ENCODE measurements at regions not wholly inside any gene's neighbourhood (a gene's known extent, or its start where the extent isn't known, plus 50 kb on each side); places are given as distances from the start of the nearest gene placed in this dataset.
"Not testable (repeated sequence)": the region's sequence is repeated elsewhere in the genome, so short reads cannot be mapped to it uniquely, and the experiment has no call there.

GRCh38 chr7:66413379-66414114 is 208.4 kb downstream of the TPST1 start:
- in situ Hi-C loops (cut with HindIII; ENCODE audit: low pct_unique_long_range_greater_than_20kb, low sequenced_read_pairs) = no loop called here
- peak; percentile 92 to 94 for DNase-seq (ENCODE audit: low read depth in 1 of 2, low spot score in 1 of 2)
- TF ChIP-seq JUND (IDR thresholded peaks at IDR 0.05; ENCODE audit: low read depth) = no peak

DNA sequence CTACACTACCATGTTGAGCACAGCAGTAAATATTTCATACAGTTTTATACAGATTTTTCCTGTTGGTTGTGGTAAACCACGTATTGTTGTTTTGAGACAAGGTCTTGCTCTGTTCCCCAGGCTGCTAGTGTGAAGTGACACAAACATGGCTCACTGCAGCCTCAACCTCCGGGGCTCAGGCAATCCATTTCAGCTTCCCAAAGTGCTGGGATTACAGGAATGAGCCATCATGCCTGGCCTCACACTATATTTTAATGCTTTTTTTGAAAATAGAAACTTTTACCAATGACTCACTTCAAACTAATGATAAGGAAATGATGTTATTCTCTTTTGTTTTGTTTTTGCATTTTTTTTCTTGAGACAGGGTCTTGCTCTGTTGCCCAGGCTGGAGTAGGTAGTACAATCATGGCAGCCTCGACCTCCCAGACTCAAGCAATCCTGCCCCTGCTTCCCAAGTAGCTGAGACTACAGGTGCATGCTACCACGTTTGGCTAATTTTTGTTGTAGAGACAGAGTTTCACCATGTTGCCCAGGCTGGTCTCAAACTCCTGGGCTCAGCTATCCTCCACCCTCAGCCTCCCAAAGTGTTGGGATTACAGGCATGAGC is 210.6 kb downstream of the TPST1 start:
- no peak for TF ChIP-seq JUND (IDR thresholded peaks at IDR 0.05; ENCODE audit: low read depth)
- in situ Hi-C loops (cut with HindIII; ENCODE audit: low pct_unique_long_range_greater_than_20kb, low sequenced_read_pairs) = no loop called here
- no peak for DNase-seq (ENCODE audit: low read depth in 1 of 2, low spot score in 1 of 2)

GRCh38 chr7:66418537-66418936 is 210.1 kb upstream of the KCTD7 start:
- no peak for TF ChIP-seq JUND (IDR thresholded peaks at IDR 0.05; ENCODE audit: low read depth)
- in situ Hi-C loops (cut with HindIII; ENCODE audit: low pct_unique_long_range_greater_than_20kb, low sequenced_read_pairs) = no loop called here

GRCh38 chr7:66419210-66419609 is 209.5 kb upstream of the KCTD7 start:
- no peak for TF ChIP-seq JUND (IDR thresholded peaks at IDR 0.05; ENCODE audit: low read depth)
- no peak for DNase-seq (ENCODE audit: low read depth in 1 of 2, low spot score in 1 of 2)
- in situ Hi-C loops (cut with HindIII; ENCODE audit: low pct_unique_long_range_greater_than_20kb, low sequenced_read_pairs) = no loop called here

More at GRCh38 chr7:66418537-66418936, 210.1 kb upstream of the KCTD7 start:
- no peak for DNase-seq (ENCODE audit: low read depth in 1 of 2, low spot score in 1 of 2)

GRCh38 chr7:66421830-66422475 is 206.7 kb upstream of the KCTD7 start:
- no peak for TF ChIP-seq JUND (IDR thresholded peaks at IDR 0.05; ENCODE audit: low read depth)
- in situ Hi-C loops (cut with HindIII; ENCODE audit: low pct_unique_long_range_greater_than_20kb, low sequenced_read_pairs) = no loop called here
- no peak for DNase-seq (ENCODE audit: low read depth in 1 of 2, low spot score in 1 of 2)

DNA sequence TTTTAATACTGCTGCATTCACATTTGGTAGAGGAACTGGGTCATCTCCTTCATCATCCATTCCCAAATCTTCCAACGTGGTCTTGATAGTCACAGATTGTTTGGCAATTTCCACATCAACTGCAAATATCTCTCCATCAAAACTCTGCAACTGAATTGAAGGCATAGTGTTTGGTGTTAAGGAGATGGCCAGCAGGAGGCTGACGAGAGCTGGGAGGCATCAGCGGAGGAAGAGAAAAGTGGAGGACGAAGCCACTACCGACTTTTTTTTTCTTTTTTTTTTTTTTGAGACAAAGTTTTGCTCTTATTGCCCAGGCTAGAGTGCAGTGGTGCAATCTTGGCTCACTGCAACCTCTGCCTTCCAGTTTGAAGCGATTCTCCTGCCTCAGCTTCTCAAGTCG is 205.0 kb upstream of the KCTD7 start:
- no peak for TF ChIP-seq JUND (IDR thresholded peaks at IDR 0.05; ENCODE audit: low read depth)
- no peak for DNase-seq (ENCODE audit: low read depth in 1 of 2, low spot score in 1 of 2)
- in situ Hi-C loops (cut with HindIII; ENCODE audit: low pct_unique_long_range_greater_than_20kb, low sequenced_read_pairs) = no loop called here

DNA sequence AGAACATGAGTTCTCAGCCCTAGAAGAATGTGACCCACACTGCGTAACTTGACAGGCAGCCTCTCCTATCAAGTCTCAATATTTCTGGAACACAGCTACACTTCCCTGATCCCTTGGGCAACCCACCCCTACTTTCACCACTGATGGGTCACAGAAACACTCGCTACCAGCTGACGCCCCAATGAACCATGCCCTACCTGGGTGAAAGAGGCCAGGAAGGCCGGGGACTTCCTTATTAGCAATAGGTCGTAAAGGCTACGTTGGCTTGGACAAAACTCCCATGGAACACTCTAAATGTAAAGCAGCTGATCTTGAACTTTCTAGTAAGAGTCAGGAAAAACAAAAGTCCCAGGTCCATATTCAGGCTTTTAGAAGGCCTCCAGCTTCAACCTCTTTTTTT is 202.3 kb upstream of the KCTD7 start:
- DNase-seq (ENCODE audit: low read depth in 1 of 2, low spot score in 1 of 2) = no peak
- TF ChIP-seq JUND (IDR thresholded peaks at IDR 0.05; ENCODE audit: low read depth) = no peak
- in situ Hi-C loops (cut with HindIII; ENCODE audit: low pct_unique_long_range_greater_than_20kb, low sequenced_read_pairs) = no loop called here

DNA sequence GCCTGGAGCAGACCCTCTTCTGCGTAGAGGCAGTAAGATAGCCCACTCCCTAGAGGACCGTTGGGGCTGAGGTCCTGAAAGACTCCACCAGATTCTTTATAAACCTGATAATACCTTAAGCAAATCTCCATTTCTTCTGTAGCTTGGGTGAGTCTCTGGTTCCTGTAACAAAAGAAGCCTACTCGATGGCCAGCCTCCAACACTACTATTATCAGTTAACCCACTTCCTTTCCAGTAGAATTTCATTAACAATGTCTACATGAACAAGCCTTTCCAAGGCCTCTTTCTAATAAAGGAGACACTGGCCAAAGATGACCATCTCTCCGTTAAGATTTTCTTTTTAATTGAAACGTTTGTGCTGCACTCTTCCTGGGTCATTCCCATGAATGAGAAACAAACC is 201.7 kb upstream of the KCTD7 start:
- no peak for TF ChIP-seq JUND (IDR thresholded peaks at IDR 0.05; ENCODE audit: low read depth)
- in situ Hi-C loops (cut with HindIII; ENCODE audit: low pct_unique_long_range_greater_than_20kb, low sequenced_read_pairs) = no loop called here
- no peak for DNase-seq (ENCODE audit: low read depth in 1 of 2, low spot score in 1 of 2)

DNA sequence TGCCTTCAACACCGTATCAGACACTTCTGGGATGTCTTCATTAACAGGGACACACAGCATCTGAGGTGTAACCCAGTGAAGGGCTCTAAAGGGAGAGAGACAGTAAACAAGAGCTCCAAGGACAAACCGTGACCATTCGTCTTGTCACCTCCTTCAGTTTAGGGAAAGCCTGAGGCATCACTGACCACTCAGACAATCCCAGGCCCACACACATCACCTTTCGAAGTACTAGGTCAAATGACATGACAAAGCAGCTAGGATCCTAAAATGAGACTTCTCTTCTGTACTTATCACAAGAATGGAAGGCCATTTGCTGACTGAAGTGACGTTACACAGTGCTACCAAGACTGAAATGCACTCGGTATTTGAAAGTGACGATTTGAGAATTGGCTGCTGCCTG is 200.7 kb upstream of the KCTD7 start:
- in situ Hi-C loops (cut with HindIII; ENCODE audit: low pct_unique_long_range_greater_than_20kb, low sequenced_read_pairs) = no loop called here
- no peak for DNase-seq (ENCODE audit: low read depth in 1 of 2, low spot score in 1 of 2)
- TF ChIP-seq JUND (IDR thresholded peaks at IDR 0.05; ENCODE audit: low read depth) = no peak

DNA sequence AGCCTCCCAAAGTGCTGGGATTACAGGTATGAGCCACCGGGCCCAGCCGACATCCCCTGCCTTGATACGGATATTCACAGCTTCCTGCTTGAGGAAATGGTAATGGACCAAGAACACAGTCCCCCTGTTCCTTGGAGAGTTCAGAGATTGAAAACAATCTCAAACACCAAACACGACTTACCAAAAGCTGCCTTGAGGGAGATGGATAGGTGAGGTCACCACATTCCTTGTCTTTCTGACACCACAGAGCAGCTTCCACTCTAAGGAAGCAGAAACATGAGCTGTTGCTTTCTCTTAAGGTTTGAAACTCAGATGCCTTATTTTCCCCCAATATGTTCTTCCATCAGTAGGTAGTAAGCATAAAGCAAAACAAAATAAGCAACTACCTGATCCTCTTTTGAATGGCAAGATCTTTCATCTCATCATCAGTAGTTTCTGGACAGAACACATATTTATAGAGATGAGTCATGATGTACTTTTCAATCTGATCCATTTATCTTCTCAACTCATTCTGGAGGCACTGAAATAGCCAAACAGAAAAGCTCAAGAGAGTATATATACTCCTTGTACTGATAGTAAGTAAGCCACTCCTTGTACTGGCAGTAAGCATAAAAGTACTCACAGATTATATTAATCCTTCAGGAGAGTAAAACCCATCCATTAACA is 199.1 kb upstream of the KCTD7 start:
- DNase-seq (ENCODE audit: low read depth in 1 of 2, low spot score in 1 of 2) = no peak
- TF ChIP-seq JUND (IDR thresholded peaks at IDR 0.05; ENCODE audit: low read depth) = no peak
- in situ Hi-C loops (cut with HindIII; ENCODE audit: low pct_unique_long_range_greater_than_20kb, low sequenced_read_pairs) = no loop called here

DNA sequence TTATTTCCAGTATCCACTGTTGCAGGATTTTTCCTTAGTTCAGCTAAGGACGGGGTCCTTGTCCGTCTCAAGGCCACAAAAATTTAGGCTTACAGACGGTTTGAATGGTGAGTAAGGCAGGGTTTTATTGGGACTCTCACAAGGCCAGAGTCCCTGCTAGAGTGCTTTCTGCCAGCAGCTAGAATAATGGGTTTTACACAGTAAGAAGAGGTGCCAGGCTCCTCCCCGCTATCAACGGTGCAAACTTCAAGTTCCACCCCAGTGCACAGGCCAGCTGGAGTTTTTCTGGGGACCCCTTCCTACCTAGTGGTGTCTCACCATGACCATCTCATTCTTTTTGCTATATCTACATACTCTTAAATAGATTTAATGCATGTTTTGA is 198.5 kb upstream of the KCTD7 start:
- DNase-seq (ENCODE audit: low read depth in 1 of 2, low spot score in 1 of 2) = no peak
- no peak for TF ChIP-seq JUND (IDR thresholded peaks at IDR 0.05; ENCODE audit: low read depth)
- in situ Hi-C loops (cut with HindIII; ENCODE audit: low pct_unique_long_range_greater_than_20kb, low sequenced_read_pairs) = no loop called here

DNA sequence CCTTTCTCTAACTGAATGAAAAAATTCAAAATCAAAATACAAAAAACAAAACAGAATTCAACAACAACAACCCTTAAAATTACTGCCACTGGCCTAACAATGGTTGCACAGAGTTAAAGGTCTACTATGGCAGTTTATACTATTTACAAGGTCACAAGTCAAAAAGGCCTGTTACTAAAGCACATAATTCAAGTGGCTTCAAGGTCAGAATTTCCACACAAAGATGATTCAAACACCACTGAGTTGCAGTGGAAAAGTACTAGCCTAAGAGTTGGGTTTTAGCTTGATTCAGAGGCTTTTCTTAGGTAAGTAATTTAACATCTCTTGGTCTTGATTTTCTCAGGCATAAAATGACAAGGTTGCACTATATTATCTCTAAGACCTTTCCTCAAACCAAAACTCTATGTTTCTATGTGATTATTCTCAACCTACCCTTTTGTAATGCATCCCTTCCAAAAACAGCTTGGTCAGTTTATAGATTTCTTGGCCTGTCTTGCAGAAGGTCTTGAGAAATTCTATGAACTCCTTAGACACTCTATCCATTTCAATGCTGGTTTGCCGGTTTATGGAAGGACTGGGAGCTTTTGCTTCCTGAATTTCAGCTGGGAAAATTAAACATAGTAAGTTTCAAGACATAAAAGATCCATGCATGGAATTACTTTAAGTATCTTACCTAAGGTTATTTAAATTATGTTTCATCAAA is 189.8 kb upstream of the KCTD7 start:
- in situ Hi-C loops (cut with HindIII; ENCODE audit: low pct_unique_long_range_greater_than_20kb, low sequenced_read_pairs); DNase-seq (ENCODE audit: low read depth in 1 of 2, low spot score in 1 of 2): not testable (repeated sequence)
